HFFc6 (cell line): ENCODE measurements at regions not wholly inside any gene's neighbourhood (a gene's known extent, or its start where the extent isn't known, plus 50 kb on each side); places are given as distances from the start of the nearest gene placed in this dataset.
A peak's percentile ranks its signal among the peaks of the same experiment; 100 is the strongest.

ENCODE experiments used
- DNase-seq: peaks from one replicate; pipeline ENCODE4 v3.0.0-alpha.2; 2018
- H3K27ac Mint-ChIP-seq: 2 replicates; pipeline ENCODE4 v1.8.0; 2020; ENCODE audit warnings: mild to moderate bottlenecking, mixed read lengths
- H3K27me3 Mint-ChIP-seq: 2 replicates; pipeline ENCODE4 v1.8.0; 2021; ENCODE audit warnings: mild to moderate bottlenecking, moderate library complexity, mixed read lengths; ENCODE audit not compliant: insufficient read depth
- H3K36me3 Mint-ChIP-seq: 2 replicates; pipeline ENCODE4 v1.8.0; 2021; ENCODE audit warnings: low read depth, mixed read lengths
- H3K4me1 Mint-ChIP-seq: 2 replicates; pipeline ENCODE4 v1.8.0; 2020; ENCODE audit warnings: low read depth, mixed read lengths
- H3K4me3 Mint-ChIP-seq: 2 replicates; pipeline ENCODE4 v1.8.0; 2020; ENCODE audit warnings: mild to moderate bottlenecking, moderate library complexity, mixed read lengths
- H3K9me3 Mint-ChIP-seq: 2 replicates; pipeline ENCODE4 v1.8.0; 2020; ENCODE audit warnings: mild to moderate bottlenecking, mixed read lengths
- TF ChIP-seq, protein P1 (sequence below): fragments of 200-600 bp; sonication (generic); IDR thresholded peaks from 2 replicates; pipeline ENCODE4 v1.5.0; 2021; ENCODE audit warnings: antibody characterized with exemption, mild to moderate bottlenecking

DNA sequence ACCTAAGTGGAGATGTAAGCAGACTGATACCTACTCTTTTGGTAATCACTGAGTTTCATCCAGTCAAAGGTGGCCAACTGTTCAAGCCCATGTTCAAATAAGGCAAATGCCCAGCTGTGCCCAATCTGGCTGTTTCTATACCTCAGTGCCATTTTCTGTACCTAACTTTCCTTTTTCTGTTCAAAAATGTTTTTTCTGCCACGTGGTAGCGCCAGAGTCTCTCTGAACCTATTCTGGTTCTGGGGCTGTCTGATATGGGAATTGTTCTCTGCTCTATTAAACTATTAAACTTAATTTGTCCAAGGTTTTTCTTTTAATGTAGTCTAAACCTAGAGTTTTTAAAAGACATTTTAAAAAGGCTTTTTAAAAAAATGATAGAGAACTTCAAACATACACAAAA, 391.2 kb downstream of the NOVA1 start:
- H3K27ac Mint-ChIP-seq, result no peak overlapping the region
- peaks cover 7% of the 10 kb centered on the region for H3K27me3 Mint-ChIP-seq
- H3K9me3 Mint-ChIP-seq, result peaks cover 11% of the 10 kb centered on the region; the same call in 1 of the 2 replicates
- no peaks in the 10 kb centered on the region for H3K4me1 Mint-ChIP-seq
- no peaks in the 10 kb centered on the region for H3K36me3 Mint-ChIP-seq
- TF ChIP-seq, protein P1, sequence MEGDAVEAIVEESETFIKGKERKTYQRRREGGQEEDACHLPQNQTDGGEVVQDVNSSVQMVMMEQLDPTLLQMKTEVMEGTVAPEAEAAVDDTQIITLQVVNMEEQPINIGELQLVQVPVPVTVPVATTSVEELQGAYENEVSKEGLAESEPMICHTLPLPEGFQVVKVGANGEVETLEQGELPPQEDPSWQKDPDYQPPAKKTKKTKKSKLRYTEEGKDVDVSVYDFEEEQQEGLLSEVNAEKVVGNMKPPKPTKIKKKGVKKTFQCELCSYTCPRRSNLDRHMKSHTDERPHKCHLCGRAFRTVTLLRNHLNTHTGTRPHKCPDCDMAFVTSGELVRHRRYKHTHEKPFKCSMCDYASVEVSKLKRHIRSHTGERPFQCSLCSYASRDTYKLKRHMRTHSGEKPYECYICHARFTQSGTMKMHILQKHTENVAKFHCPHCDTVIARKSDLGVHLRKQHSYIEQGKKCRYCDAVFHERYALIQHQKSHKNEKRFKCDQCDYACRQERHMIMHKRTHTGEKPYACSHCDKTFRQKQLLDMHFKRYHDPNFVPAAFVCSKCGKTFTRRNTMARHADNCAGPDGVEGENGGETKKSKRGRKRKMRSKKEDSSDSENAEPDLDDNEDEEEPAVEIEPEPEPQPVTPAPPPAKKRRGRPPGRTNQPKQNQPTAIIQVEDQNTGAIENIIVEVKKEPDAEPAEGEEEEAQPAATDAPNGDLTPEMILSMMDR, result no peak
- DNase-seq, result no peak
- no peak overlapping the region for H3K4me3 Mint-ChIP-seq

DNA sequence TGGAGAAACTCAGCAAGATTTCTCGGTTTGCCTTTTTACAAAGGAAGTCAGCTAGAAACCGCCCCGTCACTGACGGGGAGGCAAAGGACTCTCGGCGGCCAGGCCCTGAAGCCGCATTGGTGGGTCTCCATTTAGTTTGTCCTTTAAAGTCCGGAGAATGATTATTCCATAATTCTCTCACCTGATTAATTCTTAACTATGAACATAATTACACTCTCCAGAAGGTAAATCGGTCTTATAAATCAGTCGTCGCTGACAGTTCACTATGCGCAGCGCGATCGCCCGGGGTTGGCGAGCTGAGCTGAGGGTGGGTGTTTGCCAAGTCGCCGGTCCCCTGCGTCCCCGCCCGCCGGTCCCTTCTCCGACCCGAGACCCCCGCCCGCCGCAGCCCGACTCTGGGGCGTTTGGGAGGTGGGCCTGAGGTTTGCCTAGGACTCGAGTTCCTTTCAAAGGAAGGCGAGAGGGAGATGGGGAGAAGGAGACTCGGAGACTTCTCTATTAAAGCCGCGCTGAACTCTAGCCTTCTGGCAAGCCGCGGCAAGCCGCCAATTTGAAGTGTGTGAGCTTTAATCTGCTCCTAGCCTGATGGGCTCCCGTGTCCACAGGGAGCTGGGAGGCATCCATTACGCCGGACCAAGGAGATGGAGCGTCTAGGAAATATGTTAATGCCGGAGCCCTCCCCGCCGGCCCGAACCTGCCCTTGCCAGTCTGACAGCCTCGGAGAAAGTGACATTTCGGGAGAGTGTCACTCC, 392.9 kb downstream of the NOVA1 start:
- Mint-ChIP-seq H3K36me3 (no peaks in the 10 kb centered on the region), H3K27me3 (peaks cover 7% of the 10 kb centered on the region), H3K9me3 (peaks cover 16% of the 10 kb centered on the region; the same call in 1 of the 2 replicates), H3K4me3 (no peak overlapping the region; the same call in 1 of the 2 replicates), H3K27ac (no peak overlapping the region), H3K4me1 (peaks cover 8% of the 10 kb centered on the region)
- DNase-seq, result no peak
- TF ChIP-seq, protein P1, result no peak

DNA sequence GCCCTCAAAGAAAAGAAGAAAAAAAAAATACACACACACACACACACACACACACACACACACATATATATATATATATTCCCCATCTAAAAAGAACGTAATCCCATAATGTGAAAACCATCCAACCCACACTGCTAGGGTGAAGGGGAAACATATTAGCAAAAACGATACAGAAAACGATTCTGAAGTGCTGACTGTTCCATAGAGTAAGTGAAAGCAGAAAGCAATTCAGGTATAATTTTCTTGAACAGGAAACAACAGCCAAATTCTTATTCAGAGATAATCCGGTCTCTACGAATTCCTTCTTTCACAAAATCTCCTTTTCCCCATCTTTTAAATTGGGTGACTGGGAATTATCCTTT, 393.5 kb downstream of the NOVA1 start:
- peaks cover 19% of the 10 kb centered on the region; the same call in 1 of the 2 replicates for H3K9me3 Mint-ChIP-seq
- DNase-seq, result no peak
- peaks cover 7% of the 10 kb centered on the region for H3K27me3 Mint-ChIP-seq
- no peak overlapping the region; the same call in 1 of the 2 replicates for H3K4me3 Mint-ChIP-seq
- no peaks in the 10 kb centered on the region for H3K36me3 Mint-ChIP-seq
- peaks cover 13% of the 10 kb centered on the region for H3K4me1 Mint-ChIP-seq
- H3K27ac Mint-ChIP-seq, result no peak overlapping the region
- TF ChIP-seq, protein P1, result no peak

DNA sequence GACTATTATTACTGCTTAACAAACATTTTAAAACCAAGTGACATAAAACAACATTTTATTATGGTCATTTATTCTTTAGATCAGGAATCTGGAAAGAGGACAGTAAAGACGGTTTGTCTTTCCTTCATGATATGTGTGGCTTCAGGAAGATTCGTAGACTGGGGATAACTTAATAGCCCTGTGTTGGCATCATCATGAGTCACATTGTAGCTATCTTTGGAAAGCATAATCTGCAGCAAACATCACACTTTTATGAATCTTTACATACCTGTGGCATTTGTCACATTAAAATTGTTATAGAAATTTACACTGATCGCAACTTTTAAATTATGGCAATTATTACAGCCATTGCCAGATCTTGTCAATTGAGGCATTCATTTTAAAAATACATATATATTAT, 397.1 kb downstream of the NOVA1 start:
- no peaks in the 10 kb centered on the region for H3K36me3 Mint-ChIP-seq
- no peak overlapping the region; the same call in 1 of the 2 replicates for H3K4me3 Mint-ChIP-seq
- H3K27ac Mint-ChIP-seq, result peak overlapping the region; percentile 42; the same call in 1 of the 2 replicates
- H3K4me1 Mint-ChIP-seq, result peaks cover 15% of the 10 kb centered on the region
- DNase-seq, result no peak
- TF ChIP-seq, protein P1, result no peak
- H3K27me3 Mint-ChIP-seq, result peaks cover 7% of the 10 kb centered on the region
- H3K9me3 Mint-ChIP-seq, result peaks cover 28% of the 10 kb centered on the region; the same call in 1 of the 2 replicates

DNA sequence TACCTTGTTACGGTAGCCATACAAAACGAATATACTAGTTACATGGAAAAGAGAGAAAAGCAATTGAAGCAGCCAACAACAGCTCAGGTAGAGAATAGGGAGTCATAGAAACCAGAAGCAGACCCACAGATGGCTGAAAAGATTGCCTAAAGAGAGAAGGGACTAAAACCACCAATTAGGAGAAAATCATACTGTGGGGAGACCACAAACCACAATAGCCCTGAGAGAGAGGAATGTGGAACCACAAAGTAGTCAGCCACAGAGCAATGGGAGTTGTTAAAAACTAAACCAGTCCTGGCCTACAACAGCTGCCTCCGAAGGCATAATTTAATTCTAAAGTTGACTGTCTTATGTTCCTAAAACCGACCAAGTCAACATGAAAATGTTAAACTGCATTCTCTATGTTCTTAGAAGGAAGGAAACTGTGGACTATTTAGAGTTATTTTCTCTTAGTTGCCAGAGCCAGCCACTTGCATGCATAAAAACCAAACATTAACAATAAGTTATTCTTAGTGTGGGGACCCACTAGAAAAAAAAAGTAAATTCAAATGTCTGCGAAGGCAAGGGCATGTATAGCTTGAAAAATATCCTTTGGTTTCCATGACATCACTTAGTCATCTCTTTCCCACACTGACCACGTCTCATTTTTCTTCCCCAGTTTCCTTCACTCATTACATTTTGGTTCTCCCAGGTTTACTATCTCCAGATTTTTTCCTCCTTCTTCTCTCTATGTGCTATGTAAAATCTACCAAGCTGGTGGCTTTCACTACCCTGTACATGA, 398.1 kb downstream of the NOVA1 start:
- no peak for DNase-seq
- H3K27ac Mint-ChIP-seq, result no peak overlapping the region; the same call in 1 of the 2 replicates
- H3K4me3 Mint-ChIP-seq, result no peak overlapping the region; the same call in 1 of the 2 replicates

More for the DNA sequence above, 398.1 kb downstream of the NOVA1 start:
- H3K9me3 Mint-ChIP-seq, result peaks cover 28% of the 10 kb centered on the region; the same call in 1 of the 2 replicates
- H3K36me3 Mint-ChIP-seq, result no peaks in the 10 kb centered on the region
- H3K27me3 Mint-ChIP-seq, result peaks cover 6% of the 10 kb centered on the region
- H3K4me1 Mint-ChIP-seq, result peaks cover 15% of the 10 kb centered on the region
- TF ChIP-seq, protein P1, result no peak
